ENCODE measurements at regions not wholly inside any gene's neighbourhood (a gene's known extent, or its start where the extent isn't known, plus 50 kb on each side); places are given as distances from the start of the nearest gene placed in this dataset.
A peak's percentile ranks its signal among the peaks of the same experiment; 100 is the strongest.

GRCh38 chr10:131848296-131848695, 52.5 kb upstream of the PPP2R2D start:
- no peak overlapping the region for H3K27ac Mint-ChIP-seq
- H3K9me3 Mint-ChIP-seq: no peaks in the 10 kb centered on the region
- no peak overlapping the region for H3K4me3 Mint-ChIP-seq

GRCh38 chr10:131848741-131849590, 51.8 kb upstream of the PPP2R2D start:
- Mint-ChIP-seq H3K4me1 (ENCODE audit: low read depth) (no peaks in the 10 kb centered on the region), H3K9me3 (no peaks in the 10 kb centered on the region), H3K4me3 (no peak overlapping the region), H3K27ac (no peak overlapping the region), H3K27me3 (peaks cover 3% of the 10 kb centered on the region), H3K36me3 (ENCODE audit: low read depth) (no peaks in the 10 kb centered on the region)
- DNase-seq: peak; percentile 2

More at GRCh38 chr10:131848296-131848695, 52.5 kb upstream of the PPP2R2D start:
- peak; percentile 3 for DNase-seq
- Mint-ChIP-seq H3K4me1 (ENCODE audit: low read depth) (no peaks in the 10 kb centered on the region), H3K27me3 (peaks cover 3% of the 10 kb centered on the region), H3K36me3 (ENCODE audit: low read depth) (no peaks in the 10 kb centered on the region)

- H3K36me3 Mint-ChIP-seq (ENCODE audit: low read depth): no peaks in the 10 kb centered on the region
- H3K4me1 Mint-ChIP-seq (ENCODE audit: low read depth): no peaks in the 10 kb centered on the region
- DNase-seq: peak; percentile 15
- no peak overlapping the region for H3K4me3 Mint-ChIP-seq
- H3K27me3 Mint-ChIP-seq: peaks cover 3% of the 10 kb centered on the region
- no peaks in the 10 kb centered on the region for H3K9me3 Mint-ChIP-seq
- H3K27ac Mint-ChIP-seq: no peak overlapping the region
These were observed 51.0 kb upstream of the PPP2R2D start for GRCh38 chr10:131849591-131850382.

- H3K4me3 Mint-ChIP-seq: no peak overlapping the region
- H3K9me3 Mint-ChIP-seq: no peaks in the 10 kb centered on the region
- DNase-seq: no peak
- peaks cover 5% of the 10 kb centered on the region for H3K27me3 Mint-ChIP-seq
- no peaks in the 10 kb centered on the region for H3K36me3 Mint-ChIP-seq (ENCODE audit: low read depth)
- H3K4me1 Mint-ChIP-seq (ENCODE audit: low read depth): no peaks in the 10 kb centered on the region
- H3K27ac Mint-ChIP-seq: no peak overlapping the region
These were observed 50.4 kb upstream of the PPP2R2D start for GRCh38 chr10:131850383-131850870.
